ENCODE measurements at regions not wholly inside any gene's neighbourhood (a gene's known extent, or its start where the extent isn't known, plus 50 kb on each side); places are given as distances from the start of the nearest gene placed in this dataset.

GRCh38 chr13:107742544-107742943 lies 472.8 kb downstream of the LIG4 start:
- TF ChIP-seq CTCF (IDR thresholded peaks at IDR 0.05; ENCODE audit: extremely low read depth in 1 of 2, insufficient read depth in 1 of 2, low read depth in 1 of 2, low read length in 2 of 2) (no peak), POLR2A (IDR thresholded peaks at IDR 0.05; ENCODE audit: low read depth, low read length) (no peak), EZH2 (IDR thresholded peaks at IDR 0.05; ENCODE audit: borderline replicate concordance, low read depth, low read length, severe bottlenecking) (no peak), POLR2AphosphoS5 (IDR thresholded peaks at IDR 0.05; ENCODE audit: insufficient read depth, low read depth, low read length) (no peak), MYC (IDR thresholded peaks at IDR 0.05; ENCODE audit: low read depth, low read length) (no peak), FOS (IDR thresholded peaks at IDR 0.05; ENCODE audit: borderline replicate concordance, insufficient read depth, low read length) (no peak), JUN (IDR thresholded peaks at IDR 0.05; ENCODE audit: borderline replicate concordance, insufficient read depth, insufficient read length, low read depth) (no peak)
